ENCODE measurements at regions not wholly inside any gene's neighbourhood (a gene's known extent, or its start where the extent isn't known, plus 50 kb on each side); places are given as distances from the start of the nearest gene placed in this dataset.

DNA sequence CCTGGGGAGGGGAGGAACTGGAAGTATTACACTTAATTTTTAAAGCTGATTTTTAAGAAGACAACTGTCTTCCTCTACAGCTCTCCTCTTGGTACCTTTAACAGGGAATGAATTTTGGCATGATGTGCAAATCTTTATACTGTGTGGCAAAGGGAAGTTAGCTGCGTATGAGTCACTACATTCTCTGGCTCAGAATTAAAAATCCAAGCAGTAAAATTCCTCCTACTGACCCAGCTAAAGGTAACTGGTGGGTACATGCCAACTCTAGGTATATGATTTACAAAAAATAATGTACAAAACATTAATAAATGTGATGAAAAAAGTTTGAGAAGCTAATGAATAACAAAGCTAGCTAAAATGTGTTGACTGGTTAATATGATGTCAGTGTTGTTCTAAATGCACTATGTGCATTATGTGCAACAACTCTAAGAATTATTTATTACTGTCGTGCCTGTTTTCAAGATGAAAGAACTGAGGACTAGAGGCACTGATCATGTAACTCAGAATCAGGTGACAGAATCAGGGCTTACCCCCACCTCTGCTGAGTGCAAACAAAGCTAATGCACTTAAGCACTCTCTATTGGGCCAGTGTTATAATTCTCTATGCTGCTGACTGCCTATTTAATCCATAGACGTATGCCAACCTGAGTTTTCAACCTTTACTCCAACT lies 194.7 kb upstream of the CADPS start:
- Histone ChIP-seq H3K23me2 (ENCODE audit: low read depth, low read length) (no peaks in the 10 kb centered on the region), H3K79me1 (ENCODE audit: low read depth, low read length) (no peaks in the 10 kb centered on the region), H3K18ac (ENCODE audit: extremely low read depth, low read length) (no peak overlapping the region), H3K79me2 (ENCODE audit: control insufficient read depth in 1 of 2, insufficient read depth in 2 of 2, low read length in 2 of 2) (no peaks in the 10 kb centered on the region), H2AK5ac (ENCODE audit: low read depth, low read length) (no peak overlapping the region), H4K8ac (ENCODE audit: extremely low read depth, insufficient read depth, low read length) (no peak overlapping the region), H3K4me3 (ENCODE audit: extremely low read depth in 1 of 4, insufficient read depth in 2 of 4, low read depth in 3 of 4, low read length in 4 of 4) (no peak overlapping the region), H3K9ac (replicated peaks in 1 of 4; ENCODE audit: extremely low read depth in 1 of 4, low read depth in 3 of 4, low read length in 3 of 4) (no peak overlapping the region; a peak in 1 of 7 replicates), H3K4me2 (ENCODE audit: insufficient read depth in 1 of 2, low read depth in 2 of 2, low read length in 2 of 2) (no peak overlapping the region), H2BK120ac (replicated peaks; ENCODE audit: low read depth, low read length) (no peak overlapping the region), H3K27ac (ENCODE audit: low read depth, low read length) (no peak overlapping the region), H3K9me3 (ENCODE audit: insufficient read depth in 2 of 2, low read depth in 1 of 2, low read length in 1 of 2) (no peaks in the 10 kb centered on the region), H2BK20ac (ENCODE audit: low read length) (no peak overlapping the region), H3K23ac (ENCODE audit: insufficient read length) (no peak overlapping the region), H2BK5ac (ENCODE audit: low read depth, low read length) (no peak overlapping the region), H2BK15ac (ENCODE audit: low read length) (no peak overlapping the region), H2AFZ (ENCODE audit: low read length) (no peak overlapping the region), H3K36me3 (ENCODE audit: control insufficient read depth in 2 of 4, insufficient read depth in 4 of 4, low read length in 3 of 4) (no peaks in the 10 kb centered on the region), H3K56ac (replicated peaks; ENCODE audit: insufficient read length, low read depth, low read length) (no peak overlapping the region), H3K4ac (replicated peaks; ENCODE audit: insufficient read length, low read depth, low read length) (no peak overlapping the region), H3K4me1 (replicated peaks in 1 of 4; ENCODE audit: control insufficient read depth in 3 of 4, insufficient read depth in 4 of 4, low read length in 3 of 4) (no peaks in the 10 kb centered on the region), H3K14ac (ENCODE audit: insufficient read length) (no peak overlapping the region), H4K5ac (ENCODE audit: insufficient read length, low read depth, low read length) (no peak overlapping the region), H4K91ac (replicated peaks; ENCODE audit: insufficient read length, low read length) (no peak overlapping the region), H2BK12ac (ENCODE audit: low read depth, low read length) (no peak overlapping the region), H3K27me3 (replicated peaks in 1 of 4; ENCODE audit: control insufficient read depth in 3 of 4, extremely low read depth in 1 of 4, insufficient read depth in 3 of 4, low read length in 3 of 4) (peaks cover 0 to 1% (median 0%) of the 10 kb centered on the region in 4 experiments; a peak in 1 of 7 replicates), H4K20me1 (replicated peaks in 1 of 2; ENCODE audit: control insufficient read depth in 1 of 2, insufficient read depth in 2 of 2, low read length in 2 of 2) (peaks cover 0 to 2% of the 10 kb centered on the region in 2 experiments)
- WGBS, 2 experiments (ENCODE audit: extremely low coverage in 1 of 2, insufficient coverage in 1 of 2, insufficient read length in 1 of 2, insufficient replicate concordance in 2 of 2, low coverage in 1 of 2, low lambda C conversion rate in 2 of 2, missing lambda C conversion rate in 1 of 2), result 93% methylated on average over 3 of the region's 3 CpGs; no CpG with 5 or more reads in 1 of the 2 experiments
- FAIRE-seq (no peak), DNase-seq (ENCODE audit: low read depth in 1 of 2, low spot score in 2 of 2) (no peak)
- TF ChIP-seq HDAC2 (IDR thresholded peaks at IDR 0.05; ENCODE audit: borderline replicate concordance in 1 of 2, low read depth in 2 of 2, low read length in 2 of 2), result no peak
- TF ChIP-seq RFX5 (IDR thresholded peaks at IDR 0.05; ENCODE audit: borderline replicate concordance, low read depth, low read length), result no peak
- no peak for TF ChIP-seq CEBPB (IDR thresholded peaks at IDR 0.05; ENCODE audit: low read depth, low read length)
- no peak for TF ChIP-seq TAF1 (IDR thresholded peaks at IDR 0.05; ENCODE audit: low read depth, low read length)
- no peak for TF ChIP-seq CTBP2 (IDR thresholded peaks at IDR 0.05; ENCODE audit: borderline replicate concordance, insufficient read depth, insufficient read length, low read length)
- no peak for TF ChIP-seq KDM4A (IDR thresholded peaks at IDR 0.05; ENCODE audit: low read depth, low read length, severe bottlenecking)
- TF ChIP-seq SRF (IDR thresholded peaks at IDR 0.05; ENCODE audit: low read depth, low read length), result no peak
- TF ChIP-seq SP2 (IDR thresholded peaks at IDR 0.05; ENCODE audit: low read length), result no peak
- POLR2A ChIA-PET (ENCODE audit: partially characterized antibody), result interaction anchor here (1.4 to 1.5 kb wide), 2 partner anchors 16 to 21 kb away, joined by 3 to 4 read pairs; no protein-coding TSS in a partner anchor
- CTCF ChIA-PET (ENCODE audit: partially characterized antibody), result interaction anchor here (0.7 to 1.7 kb wide), 6 partner anchors 10 to 439 kb away, joined by 3 to 9 read pairs (median 4); no protein-coding TSS in a partner anchor
